Fibroblast of skin of abdomen (primary cell): ENCODE measurements at regions not wholly inside any gene's neighbourhood (a gene's known extent, or its start where the extent isn't known, plus 50 kb on each side); places are given as distances from the start of the nearest gene placed in this dataset.
"Not testable (repeated sequence)": the region's sequence is repeated elsewhere in the genome, so short reads cannot be mapped to it uniquely, and the experiment has no call there.

Experiments
- DNase-seq: peaks from one replicate; pipeline ENCODE4 v3.0.0-alpha.2; 2013

DNA sequence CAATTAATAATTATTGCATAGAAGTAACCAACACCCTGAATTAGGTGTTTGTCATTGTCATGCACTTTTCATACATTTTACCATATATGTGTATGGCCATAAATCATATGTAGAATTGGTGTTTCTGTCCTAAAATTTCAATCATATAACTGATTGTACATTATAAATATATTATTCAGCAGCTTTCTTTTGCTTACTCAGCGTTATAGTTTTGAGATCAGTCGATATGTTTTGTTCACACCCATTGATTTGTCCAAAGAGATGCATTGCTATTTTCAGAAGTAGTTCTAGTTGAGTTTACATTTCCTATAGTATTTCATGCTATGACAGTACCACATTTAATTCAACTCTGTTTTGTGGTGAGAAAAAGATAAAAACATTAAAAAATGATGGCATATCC, 50.5 kb upstream of the PARP4 start:
- DNase-seq: no peak

DNA sequence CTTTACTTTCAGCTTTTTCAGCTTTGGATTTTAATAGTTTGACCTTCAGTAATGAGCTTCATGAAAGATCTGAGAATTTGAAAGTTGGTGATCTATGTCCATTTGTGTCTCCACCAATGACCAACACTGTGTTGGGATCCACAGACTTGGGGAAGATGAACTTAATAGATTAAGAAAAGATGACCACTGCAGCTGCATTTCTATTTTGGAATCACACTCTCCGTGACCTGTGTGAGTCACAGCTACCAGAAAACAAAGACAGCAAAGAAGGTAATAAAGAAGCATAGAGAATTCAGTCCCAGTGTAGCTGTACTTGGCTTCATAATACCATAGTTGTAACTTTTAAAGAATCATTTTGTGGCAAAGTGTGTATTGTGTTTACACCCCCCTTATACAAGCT, 51.4 kb upstream of the PARP4 start:
- peak; percentile 18 for DNase-seq

DNA sequence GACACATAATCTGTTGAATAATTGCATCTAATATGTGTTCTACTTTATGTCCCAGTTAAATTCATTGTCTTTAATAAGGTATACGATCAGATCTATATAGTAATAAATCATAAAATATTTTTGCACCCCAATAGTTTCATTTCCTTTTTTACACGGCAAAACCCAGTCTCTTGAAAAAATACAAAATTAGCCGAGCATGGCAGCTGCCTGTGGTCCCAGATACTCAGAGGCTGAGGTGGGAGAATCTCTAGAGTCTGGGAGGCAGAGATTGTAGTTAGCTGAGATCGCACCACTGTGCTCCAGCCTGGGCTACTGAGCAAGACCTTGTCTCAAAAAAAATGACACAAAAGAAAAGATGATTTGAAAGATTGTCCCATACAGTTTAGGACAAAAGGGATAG, 52.3 kb upstream of the PARP4 start:
- no peak for DNase-seq

DNA sequence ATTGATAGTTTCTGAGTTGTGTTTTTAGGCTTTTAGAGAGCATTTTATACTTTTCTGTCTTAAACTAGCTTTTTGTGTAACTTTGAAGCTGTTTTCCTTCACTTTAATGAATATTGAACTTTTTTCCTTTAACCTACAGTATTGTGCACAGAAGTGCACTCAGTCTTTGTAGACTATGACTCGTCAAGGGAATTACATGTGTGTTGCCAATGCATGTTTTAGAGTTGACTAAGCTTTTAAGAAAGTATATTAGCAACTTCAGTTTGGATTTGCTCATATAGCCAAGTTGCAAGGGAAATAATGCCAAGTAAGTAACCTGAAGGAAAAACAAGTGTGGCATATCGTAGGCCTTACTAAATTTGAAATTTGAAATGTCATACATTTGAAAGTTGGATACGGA, 55.0 kb upstream of the PARP4 start:
- DNase-seq: peak; percentile 75

DNA sequence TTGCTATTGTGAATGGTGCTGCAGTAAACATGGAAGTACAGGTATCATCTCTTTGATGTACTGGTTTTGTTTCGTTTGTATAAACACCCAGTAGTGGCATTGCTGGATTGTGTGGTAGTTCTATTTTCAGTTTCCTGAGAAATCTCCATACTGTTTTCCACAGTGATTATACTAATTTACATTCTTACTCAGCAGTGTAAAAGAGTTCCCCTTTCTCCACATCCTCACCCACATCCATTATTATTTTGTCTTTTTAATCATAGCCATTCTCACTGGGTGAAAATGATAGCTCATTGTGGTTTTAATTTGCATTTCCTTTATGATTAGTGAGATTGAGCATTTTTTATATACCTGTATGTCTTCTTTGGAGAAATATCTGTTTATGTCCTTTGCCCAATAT, 62.3 kb upstream of the PARP4 start:
- DNase-seq: no peak

DNA sequence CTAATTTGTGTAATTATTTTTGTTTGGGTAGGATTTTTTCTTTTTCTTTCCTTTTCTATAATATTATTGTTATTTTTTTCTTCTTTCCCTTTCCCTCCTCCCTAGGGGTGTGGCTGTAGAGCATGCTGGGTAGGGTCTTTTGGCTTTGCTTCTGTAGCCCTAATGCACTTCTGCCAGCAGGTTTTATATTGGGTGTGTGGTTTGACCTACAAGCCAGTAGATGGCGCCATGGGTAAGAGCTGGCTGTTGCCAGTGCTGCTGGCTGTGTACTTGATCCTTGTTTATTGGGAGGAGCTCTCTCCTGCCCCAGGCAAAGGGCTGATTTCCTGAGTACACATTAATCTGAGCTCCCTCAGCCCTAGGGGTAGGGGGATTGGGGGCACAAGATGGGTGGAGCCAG, 67.7 kb upstream of the PARP4 start:
- peak; percentile 40 for DNase-seq

DNA sequence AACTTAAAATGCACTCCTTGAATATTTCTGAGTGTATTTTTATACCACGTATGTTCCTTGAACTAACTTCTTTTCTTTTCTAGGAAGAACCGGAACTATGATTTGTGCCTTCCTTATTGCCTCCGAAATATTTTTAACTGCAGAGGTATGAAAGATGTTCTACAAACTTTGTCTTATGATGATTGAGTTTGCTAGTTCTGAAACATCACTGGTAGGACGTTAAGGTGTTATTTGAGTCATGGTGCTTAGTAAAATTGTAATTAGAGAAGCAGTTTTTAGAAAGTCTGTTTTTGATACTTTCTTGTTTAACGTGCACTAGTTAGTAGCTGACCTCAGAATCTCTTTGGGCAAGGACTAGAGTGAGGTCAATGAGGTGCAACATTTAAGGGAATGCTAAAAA, 69.0 kb upstream of the PARP4 start:
- DNase-seq: not testable (repeated sequence)

DNA sequence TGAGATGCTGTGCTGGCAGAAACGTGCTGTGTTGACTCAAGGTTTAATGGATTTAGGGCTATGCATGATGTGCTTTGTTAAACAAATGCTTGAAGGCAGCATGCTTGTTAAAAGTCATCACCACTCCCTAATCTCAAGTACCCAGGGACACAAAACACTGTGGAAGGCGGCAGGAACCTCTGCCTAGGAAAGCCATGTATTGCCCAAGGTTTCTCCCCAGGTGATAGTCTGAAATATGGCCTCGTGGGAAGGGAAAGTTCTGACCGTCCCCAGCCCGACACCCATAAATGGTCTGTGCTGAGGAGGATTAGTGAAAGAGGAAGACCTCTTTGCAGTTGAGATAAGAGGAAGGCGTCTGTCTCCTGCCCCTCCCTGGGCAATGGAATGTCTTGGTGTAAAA, 79.1 kb upstream of the PARP4 start:
- not testable (repeated sequence) for DNase-seq

DNA sequence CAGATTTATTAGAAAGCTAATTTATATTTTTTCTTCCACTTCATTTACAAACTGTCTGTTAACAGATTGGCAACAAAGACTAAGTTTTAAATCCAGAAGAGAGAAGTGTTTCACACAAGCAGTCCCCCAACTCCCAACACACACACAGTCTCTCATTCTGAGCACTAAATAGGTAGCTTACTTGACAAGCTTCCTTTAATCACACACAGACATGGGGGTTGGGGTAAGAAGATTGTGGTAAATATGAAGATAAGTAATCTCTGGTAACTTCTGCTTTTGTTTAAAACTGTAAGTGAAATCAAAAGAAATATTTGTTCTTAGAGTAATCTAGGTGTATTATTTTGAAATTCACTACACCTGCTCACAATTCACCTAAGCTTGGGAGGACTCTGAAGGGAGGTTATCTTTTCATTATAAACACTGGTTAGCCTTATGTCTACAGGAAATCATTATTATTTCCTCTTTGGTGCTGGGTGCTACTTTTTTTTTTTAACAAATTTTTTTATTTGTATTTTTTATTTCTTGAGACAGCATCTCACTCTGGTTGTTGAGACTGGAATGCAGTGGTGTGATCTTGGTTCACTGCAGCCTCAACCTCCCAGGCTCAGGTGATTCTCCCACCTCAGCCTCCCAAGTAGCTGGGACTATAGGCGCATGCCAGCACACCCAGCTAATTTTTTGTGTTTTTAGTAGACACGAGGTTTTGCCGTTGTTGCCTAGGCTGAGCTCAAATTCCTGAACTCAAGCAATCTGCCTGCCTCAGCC, 82.1 kb upstream of the ATP12A start:
- DNase-seq: not testable (repeated sequence)

DNA sequence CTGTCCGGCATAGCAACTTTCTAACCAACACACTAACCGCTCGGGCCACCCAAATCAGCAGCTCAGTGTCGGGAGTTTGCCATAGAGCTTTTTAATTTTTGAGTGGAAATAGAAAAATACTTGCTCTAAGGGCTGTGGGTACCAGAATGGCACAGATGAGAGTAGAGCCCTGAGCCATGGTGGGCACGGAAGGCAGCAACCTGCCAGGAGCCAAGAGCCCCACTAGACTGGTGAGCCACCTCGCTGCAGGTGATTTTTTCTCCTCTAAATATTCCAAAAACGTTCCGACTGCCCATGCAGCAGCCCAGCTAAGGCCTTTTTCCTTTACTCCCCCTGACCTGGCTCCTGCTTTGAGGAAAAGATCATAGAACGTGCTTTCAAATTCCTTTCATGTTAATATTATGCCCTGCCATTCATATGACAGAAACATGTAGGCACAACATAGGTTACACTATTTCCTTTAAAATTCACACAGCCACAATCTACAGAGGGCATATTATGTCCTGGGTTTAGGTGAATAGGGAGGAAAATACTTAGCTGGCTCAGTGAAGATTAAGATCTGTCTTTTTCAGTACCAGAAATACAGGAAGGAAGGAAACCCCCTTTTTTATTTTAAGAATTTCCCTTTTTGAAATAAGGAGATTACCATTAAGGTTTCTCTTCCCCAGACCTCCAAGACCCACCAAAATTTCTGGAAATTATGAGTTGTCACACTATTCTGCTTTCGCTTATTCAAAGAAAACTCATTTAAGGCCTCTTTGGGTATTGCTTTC, 81.0 kb upstream of the ATP12A start:
- DNase-seq: not testable (repeated sequence)

DNA sequence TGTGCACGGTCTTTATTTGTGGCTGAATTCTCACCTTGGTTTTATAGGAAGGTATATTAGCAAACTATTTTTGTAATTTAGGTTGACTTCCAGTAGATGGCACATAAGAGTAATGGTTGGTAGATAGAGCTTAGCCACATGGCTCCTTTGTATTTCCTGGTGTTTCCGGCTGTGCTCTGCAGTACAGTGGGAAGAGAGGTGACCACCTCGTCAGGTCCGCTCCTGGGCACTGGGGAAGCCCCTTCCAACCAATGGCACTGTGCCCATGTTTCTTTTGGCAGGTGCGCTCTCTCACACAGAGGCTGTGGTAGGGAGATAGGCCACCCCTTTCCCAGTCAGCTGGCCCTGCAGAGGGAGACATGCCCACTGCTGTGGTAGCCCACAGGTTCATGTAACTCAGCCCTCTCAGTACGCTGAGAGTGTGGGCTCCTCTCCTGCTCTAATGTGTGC, 74.3 kb upstream of the ATP12A start:
- DNase-seq: peak; percentile 17

DNA sequence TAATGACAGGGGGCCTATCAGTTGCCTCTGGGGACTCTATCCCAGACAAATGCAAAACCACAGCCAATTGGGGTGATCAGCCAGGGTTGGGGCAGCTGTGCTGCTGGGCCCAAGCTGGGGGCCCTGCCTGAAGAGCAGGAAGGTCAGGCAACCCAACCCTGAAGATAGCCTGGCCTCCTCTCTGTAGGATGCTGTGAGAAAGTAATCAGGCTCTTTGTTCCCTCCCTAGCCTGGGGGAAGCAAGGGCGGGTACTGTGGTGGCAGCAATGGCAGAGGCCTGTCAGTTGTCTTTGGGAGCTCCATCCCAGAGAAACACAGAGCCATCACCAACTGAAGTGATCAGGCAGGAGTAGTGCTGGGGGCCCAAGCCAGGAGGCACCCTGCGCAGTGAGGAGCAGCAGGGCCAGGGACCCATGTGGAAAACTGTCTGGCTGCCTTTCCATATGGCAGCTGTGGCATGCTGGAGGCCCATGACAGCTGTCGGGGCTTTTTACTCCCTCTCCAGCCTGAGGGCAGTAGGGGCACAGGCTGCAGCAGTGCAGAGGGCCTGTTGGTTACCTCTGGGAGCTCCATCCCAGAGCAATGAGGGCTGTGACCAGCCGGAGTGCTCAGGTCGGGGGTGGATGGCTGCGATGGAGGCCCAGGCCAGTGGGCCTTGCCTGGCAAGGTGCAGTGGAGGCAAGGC, 73.6 kb upstream of the ATP12A start:
- no peak for DNase-seq

DNA sequence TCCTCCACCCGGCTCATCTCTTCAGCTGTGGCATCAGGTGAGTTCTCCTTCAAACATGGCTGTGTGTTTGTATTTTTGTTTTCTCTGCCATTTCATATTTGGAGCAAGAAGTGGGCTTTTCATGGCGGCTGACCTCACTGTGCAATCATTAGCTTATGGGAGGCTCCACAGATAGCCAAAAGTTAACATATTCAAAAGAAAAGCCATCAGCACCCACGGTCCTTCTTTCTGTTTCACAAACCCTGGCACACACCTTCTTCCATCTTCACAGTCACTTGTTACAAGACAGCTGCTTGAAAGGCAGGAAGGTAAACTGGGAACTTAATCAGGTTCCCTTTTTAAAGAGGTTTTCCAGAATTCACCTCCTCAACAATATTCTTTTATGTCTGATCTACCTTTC, 69.3 kb upstream of the ATP12A start:
- DNase-seq: no peak

DNA sequence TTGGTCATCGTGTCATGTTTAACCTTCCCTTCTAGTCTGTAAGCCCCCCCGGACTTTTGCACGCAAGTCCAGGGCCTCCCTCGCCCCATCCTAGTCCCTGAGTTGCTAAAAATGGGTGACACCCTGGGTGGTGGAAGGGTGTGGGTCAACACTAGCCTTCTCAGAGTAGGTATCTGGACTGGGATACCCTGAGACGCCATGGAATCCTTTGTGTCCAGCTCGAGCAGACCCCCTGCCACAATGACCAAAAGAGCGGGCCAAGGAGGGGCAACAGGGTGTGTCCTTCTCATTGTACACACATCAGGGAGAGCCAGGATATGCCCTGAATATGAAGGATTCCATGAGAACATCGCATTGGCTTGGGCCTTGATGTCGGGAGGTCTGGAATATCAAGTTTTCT, 67.5 kb upstream of the ATP12A start:
- no peak for DNase-seq

DNA sequence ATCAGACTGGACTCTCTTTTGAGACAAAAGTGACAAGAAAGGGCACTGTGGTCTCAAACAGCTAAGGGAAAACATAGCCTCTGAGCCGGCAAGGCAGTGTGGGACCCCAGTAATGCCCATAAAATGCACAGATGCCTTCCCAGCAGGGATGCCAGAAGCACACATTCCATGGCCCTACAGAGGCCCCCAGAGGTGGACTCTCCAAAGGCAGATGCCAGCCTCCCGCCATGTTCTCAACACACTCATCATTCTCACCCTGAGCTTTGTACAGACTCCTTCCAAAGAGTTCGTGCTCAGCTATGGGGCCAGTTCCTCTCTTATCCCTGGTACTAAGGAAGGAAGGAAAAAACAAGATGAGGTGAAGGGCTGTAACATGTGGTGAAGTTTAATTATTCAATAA, 67.1 kb upstream of the ATP12A start:
- no peak for DNase-seq

DNA sequence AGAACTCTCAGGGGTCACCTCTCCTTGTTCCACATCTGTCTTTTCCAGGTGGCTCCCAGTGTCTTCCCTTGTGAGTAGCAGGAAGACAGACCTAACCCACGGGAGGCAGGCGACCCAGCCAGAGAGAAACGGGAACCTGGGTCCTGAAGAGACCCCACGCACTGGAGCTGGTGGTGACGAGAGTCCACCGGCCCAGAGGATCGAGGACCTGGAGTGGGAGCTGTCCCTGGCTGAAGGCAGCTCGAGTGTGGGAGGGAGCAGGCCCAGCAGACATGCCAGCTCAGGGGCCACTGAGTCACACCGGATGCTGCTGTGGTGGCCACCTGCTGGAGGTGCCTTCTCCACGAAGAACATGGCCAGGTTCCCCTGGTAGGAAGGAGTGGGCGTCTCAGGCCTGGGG, 66.5 kb upstream of the ATP12A start:
- DNase-seq: no peak

DNA sequence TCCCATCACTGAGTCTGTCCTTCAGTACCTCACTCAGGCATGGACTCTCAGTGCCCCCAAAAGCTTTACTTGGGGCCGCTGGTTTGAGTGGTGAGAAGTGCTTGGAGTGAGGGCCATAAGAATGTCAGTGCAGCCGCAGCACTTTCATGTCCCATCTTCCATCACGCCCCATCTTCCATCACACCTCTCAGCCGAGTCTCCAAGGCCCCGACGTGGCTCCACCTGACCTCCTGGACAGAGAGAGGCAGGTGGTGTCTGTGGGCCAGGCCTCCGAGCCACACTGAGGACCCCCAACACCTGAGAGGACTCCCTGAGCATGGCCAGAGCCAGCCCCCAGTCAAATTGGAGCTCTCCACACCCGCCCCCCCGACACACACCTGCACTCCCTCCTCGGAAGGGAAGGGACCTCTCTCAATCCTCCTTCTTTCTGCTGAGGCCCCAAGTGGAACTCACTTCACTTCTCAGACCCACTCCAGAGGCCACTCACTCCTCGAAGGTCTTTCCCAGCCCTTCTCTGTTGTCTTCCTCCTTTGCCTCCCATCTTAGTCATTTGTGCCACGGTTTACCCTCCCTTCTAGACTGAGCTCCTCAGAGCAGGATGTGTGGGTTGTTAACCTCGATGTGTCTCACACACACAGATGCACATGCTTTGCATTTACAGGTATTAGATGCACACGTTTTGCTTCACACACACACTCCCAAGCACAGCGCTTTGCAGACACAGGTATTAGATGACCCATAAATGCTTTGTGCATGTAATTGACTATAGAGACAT, 65.7 kb upstream of the ATP12A start:
- DNase-seq: no peak

DNA sequence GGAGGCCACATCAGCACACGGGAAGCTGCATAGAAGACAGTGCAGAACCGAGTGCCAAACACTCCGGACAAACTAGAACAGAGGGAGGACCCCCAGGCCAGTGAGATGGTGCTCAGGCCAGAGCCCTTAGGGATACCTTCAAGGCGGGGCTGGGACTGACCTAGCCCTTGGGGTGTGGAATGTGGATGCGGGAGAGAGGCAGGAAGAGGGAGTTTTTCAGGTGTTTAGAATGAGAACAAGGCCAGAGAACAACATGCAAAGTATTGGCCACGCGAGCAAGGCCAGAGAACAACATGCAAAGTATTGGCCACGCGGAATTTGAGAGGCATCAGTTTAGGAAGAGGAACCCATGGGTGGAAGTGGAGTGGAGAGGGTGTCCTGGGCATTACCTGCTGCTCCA, 65.1 kb upstream of the ATP12A start:
- no peak for DNase-seq

DNA sequence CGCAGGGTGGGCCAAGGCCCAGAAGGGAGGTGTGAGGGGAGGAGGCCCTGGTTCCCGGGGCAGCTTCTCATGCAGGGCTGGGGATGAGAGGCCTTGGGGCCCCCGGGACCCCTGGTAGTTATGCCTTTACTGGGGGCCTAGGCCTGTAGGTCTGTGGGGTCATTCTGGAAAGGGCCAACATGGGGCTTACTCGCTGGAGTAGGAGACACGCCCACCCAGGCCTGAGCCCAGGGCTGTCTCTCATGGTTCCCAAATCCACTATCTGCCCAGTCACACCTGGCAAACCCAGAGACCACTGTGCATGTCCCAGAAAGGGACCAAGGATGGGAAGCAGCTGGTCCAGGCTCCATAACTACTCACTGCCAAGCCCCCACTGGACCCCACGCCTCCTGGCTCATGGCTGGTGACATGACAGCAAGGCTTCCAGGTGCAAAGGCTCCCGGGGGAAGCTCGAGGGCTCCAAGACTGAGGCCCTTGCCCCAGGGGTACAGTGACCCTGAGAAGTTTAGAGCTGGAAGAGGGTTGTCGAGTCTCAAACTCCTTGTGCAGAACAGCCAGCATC, 64.2 kb upstream of the ATP12A start:
- DNase-seq: no peak

DNA sequence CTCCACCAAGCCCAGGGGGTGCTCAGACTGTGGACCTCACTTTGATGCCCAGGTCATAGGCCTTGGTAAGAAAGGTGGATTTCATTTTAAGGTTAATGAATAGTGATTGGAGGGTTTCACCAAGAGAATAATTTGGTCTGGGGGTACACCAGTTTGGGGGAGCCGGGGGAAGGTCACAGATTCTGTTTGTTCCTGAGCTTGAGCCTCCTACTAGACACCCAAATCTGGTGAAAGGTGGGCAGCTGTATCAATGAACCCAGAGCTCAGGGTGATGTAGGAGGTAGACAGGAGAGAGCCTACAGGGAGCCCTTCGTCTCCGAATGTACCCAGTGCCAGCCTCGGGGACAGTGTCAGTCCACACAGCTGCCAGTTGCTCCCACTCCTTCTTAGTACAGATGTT, 63.7 kb upstream of the ATP12A start:
- no peak for DNase-seq

DNA sequence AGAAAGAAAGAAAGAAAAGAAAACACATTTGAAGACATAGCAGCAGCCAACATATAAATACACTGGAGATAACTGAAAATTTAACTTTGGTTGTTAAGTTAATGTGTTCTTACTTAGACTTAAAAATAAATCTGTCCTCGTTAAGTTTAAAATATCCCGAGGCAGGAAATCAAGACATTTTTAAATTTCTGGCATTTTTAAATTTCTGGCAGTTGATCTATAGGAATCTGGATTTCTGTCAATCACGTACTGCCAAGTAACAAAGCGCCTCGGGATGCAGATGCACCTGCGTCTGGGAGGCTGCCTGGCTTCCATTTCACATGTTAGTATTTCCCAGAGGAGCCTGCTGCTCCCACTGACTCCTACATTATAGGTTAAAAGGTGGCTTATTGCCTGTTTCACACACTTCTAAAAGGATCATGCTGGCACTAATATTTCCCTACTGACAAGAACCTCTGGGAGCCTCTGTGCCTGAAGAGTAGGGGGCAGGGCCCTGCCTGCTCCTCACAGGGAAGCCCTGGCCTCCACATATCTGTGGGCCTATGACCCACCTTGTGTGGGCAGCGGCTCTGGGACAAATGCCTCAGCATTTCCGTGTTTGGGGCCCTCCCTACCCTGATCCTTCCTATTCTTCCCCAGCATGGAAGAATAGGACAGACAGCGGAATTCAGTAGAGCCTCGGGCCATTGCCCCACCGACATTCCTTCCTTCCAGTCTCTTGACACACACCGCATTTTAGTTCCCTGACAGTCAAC, 62.8 kb upstream of the ATP12A start:
- no peak for DNase-seq
